GM21515 (cell line): ENCODE measurements at regions not wholly inside any gene's neighbourhood (a gene's known extent, or its start where the extent isn't known, plus 50 kb on each side); places are given as distances from the start of the nearest gene placed in this dataset.

Experiments
- ATAC-seq: cut with Tn5 transposase; IDR thresholded peaks from one replicate; pipeline ENCODE4 v1.9.1; 2021; ENCODE audit not compliant: unreplicated experiment

DNA sequence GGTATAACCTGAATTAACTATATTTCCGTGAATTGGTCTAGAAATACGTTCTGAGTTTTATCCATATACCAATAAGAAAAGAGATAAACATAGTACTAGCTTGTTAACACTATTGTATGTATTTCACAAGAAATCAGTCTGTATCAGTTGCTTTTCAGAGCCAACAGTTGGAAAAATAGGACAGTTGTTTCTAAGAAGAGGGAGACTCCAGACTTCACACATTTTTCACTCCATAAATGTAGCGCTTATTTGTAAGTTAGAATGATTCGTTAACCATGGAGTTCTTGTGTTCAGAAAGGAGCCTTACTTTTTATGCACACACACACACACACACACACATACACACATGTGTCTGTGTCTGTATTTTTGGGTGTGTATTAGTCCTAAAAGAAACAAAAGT lies 376.7 kb upstream of the SMIM31 start:
- no peak for ATAC-seq

DNA sequence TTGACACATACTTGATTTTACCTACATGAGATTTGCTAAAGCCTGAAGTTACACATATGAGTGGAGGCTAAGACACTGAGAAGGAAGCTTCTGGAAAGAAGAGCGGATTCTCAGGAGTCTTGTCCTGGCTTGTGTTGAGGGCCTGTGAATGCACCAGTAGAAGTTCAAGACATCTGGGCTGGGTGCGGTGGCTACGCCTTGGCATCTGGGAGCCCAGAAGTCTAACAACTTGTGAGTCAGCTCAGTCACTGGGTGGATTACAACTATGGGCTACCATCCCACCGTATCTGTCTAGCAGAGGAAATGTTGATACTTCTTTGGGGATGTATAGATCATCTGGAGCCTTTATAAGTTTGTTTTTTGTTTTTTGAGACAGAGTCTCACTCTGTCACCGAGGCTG lies 375.6 kb upstream of the SMIM31 start:
- ATAC-seq, result no peak

DNA sequence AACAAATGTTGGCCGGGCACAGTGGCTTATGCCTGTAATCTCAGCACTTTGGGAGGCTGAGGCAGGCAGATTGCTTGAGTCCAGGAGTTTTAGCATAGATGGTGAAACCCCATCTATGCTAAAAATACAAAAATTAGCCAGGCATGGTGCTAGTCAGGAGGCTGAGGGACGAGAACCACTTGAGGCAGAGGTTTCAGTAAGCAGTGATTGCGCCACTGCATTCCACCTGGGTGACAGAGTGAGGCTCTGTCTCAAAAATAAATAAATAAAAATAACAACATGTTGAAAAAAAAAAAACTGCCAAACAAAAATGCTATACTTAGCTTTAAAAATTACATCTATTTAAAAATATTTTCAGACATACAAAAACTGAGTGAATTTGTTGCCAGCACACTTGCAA lies 374.2 kb upstream of the SMIM31 start:
- no peak for ATAC-seq

DNA sequence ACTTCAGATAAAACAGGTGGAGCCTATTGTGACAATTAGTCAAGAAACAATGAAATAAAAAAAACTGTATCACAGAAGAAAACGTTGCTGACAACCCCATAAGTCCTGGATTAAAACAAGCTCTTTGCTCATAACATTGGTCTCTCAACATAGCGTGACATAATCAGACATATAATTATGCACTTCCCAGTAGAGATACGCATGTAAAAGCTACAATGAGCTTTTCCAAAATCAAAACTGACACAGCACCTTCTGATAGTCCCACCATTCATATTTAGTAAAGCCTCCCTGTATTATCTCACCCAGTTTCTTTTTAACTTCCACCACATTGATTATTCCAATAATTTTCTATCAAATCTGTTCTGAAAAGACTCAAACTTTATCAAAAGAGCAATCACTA lies 372.1 kb upstream of the SMIM31 start:
- ATAC-seq, result no peak

DNA sequence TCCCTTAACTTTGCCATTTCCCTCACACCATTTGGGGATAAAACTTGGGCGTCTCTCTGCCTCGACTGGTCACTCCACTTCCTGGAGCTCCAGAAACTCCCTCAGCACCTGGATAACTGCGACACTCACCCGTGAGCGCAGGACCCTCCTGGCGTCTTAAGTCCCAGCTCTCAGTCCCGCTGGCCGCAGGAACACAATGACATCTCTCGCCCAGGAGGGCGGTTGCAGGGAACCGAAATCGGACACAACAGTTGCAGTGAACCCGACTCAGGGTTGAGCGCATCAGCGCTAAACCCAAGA lies 370.9 kb upstream of the SMIM31 start:
- ATAC-seq, result no peak

DNA sequence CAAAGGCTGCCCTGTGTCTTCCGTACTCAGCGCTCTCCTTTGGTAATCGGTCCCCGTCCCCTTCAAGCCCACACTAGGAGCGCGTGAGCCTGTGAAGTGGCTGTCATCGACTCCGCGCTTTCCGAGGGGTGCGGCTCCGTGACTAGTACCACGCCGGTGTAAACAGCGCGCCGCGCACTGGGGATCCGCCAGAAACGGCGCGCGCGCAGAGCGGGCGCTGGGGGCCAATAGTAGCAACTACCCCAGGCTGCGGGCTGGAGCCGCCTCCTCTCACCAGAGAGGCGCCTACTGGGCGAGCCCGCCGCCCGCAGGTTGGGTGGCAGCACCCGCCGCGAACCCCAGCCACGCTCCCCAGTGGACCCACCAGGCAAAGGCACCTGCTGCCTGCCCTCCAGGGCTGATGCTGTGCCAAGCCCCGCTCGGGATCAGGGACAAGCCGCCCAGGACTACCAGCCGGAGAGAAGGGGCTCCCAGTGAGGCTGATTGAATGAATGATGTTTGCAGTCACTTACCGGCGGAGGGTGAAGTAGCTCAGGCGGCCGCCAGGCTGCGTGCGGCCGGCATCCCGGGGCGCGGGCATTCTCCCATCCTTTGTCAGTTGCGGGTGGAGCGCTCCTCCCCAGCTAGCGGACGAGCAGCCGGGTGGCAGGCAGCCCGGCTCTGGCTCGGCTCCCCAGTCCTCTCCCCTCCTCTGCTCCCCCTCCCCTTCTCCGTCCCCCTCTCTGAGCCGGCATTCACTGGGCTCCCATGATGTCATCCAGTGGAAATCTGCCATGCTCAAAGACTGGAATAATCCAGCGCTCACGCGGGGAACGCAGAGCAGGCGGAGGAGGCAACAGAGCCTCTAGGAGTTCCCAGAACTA lies 370.3 kb upstream of the SMIM31 start:
- ATAC-seq, result no peak

DNA sequence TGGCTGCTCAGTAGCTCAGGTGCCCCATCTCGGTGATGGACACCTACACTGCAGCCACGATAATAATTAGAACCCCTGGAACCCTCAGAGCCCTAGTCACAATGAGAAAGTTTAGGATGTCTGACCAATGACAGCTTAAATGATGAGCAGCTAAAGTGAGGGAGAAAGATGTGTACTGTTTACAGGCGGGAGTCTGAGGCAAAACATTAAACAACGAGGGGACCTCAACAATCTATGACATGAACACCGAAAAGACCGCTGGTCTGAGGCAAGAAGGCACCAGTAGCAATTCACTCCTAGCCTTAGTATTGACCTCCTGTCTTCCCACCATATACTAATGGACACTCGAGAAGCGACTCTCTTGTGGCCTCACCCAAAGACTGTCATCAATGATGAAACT lies 369.5 kb upstream of the SMIM31 start:
- ATAC-seq, result no peak

DNA sequence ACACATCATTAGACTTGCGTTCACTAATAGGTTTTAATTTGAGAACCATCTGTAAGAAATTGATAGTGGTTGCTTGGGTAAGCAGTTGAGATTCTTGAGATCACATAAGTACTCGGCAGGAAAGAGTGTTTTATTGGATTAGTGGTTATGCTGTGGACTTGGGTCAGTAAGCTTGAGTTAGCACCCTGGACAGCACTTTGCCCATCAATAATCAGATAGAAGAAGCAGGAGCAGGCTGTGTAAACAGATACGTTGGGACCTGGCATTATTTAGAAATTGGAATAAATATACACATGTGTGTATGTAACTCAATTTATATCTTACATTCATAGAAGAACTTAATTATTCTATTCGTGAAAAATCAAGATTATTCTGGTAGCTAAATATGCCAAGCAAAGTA lies 357.5 kb upstream of the SMIM31 start:
- ATAC-seq, result no peak

DNA sequence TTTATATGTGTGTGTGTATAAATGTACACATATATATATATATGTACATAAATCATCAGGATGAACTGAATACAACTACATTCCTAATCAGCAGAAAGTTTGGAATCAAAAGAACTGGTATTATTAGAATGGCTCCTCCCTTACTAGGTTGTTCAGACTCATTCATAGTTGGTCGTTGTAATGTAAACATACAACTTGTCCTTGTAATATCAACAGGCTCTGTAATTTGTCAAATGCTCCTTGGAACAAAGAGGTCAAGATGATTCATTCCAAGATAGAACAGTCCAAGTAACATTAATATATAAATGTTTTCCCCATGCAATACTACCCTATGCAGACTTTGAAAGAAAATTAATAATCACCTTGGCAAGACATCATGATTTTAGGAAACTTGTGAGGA lies 351.4 kb upstream of the SMIM31 start:
- ATAC-seq, result no peak

DNA sequence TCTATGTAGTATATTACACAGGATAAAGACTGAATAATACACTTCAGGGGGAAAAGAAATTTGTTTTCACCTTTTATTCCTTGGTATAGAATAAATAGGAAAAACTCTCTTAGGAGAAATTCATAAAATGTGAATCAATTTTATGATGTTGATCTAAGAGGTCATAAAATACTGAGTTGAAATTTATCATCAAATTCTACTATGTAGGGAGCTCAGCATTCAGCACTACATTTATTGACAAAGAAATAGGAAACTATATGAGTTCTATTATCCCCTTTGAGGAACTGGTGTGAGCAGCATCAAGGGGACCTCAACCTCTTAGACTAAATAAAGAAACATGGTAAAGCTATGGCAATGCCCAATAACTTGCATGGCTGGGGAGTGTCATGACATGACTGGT lies 348.2 kb upstream of the SMIM31 start:
- ATAC-seq, result no peak

DNA sequence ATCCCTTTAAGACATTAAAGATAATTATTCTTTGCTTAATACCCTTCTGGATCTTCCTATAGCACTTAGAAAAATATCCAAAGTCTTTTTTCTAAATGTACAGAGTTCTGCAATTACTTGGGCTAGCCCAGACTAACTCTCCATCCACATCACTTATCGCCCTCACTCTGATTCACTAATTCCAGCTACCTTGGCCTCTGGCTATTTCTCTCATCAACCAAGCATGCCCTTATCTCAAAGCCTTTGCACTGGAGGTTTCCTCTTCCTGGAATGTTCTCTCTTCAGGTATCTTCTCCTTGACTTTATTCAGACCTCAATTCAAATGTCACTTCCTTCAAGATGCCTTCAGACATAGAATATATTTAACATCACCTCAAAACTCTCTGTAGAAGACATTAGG lies 345.1 kb upstream of the SMIM31 start:
- no peak for ATAC-seq

DNA sequence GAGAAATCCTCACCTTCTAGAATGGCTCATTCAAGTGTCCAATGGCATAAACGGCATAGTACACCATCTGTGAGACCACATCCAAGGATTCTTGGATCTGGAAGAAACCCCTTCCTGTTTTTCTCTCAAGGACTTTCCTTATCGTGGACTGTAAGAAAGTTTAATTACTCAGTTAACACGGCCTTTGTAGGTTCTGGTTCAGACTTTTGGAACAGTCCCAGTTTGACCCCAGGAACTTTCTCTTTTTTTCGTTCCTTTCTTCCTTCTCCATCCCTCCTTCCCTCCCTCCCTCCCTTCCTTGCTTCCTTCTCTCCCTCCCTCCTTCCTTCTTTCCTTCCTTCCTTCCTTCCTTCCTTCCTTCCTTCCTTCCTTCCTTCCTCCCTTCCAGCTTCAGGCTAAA lies 343.5 kb upstream of the SMIM31 start:
- ATAC-seq, result no peak

DNA sequence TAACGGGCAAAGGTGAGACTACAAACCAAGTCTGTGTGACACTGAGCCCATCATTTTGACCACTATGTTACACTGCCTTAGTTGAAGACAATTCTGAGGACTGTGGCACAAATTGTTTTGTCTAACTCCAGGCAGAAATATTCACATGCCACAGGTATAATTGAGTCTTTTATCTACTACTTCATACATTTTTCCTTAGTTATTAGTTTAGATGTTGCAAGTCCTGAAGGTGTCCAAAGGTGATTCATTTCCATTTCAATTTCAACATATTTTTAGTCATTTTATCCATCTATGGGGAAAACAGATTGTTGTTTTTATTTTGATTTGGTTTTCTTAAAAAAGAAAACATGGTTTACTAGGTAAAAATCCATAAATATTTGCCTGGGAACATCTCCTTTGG lies 341.7 kb upstream of the SMIM31 start:
- no peak for ATAC-seq

DNA sequence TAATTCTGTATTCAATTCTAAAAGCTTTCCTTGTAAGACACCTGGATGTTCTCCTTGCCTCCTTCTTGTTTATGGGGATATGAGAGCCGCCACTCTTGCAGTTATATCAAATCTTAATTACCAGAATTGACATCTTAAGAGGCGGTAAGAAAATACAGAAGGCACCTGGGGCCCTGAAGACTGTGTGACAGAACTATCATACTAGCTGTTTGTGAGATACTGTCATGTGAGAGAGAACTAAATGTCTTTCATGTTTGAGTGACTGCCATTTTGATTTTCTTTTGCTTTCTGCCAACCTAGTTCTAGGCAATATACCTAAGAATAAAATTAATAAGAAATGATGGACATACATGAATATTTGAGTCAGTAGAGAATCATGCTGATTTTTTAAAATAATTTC lies 340.2 kb upstream of the SMIM31 start:
- no peak for ATAC-seq

DNA sequence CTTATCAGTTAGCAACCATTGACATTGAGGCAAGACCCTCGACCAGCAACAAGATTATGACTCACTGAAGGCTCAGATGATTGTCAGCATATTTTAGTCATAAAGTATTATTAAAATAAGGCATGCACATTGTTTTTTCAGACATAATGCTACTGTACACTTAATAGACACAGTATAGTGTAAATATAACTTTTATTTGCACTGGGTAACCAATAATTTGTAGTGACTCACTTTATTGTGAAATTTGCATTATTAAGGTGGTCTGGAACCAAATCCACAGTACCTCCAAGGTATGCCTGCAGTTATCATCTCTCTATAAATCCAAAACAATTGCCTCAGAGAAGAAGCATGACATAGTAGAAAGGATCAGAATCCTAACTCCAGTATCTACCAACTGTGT lies 330.1 kb upstream of the SMIM31 start:
- ATAC-seq, result no peak

DNA sequence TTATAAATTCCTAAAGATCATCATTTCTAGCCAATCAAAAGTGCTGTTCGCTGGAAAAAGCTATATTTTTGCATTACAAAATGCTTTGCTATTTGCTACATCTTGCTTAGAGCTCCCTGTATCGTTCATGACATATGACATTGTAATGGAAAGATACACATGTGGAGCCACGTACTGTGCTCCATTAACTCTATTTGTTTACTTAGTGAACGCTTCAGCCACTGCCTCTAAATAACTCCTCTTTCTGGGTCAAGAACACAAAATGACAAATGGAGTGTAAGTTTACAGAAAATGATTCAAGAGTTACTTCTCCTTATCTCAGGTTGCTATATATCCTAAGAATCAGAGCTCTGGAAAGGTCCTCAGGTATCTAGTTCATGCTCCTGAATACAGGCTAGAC lies 329.1 kb upstream of the SMIM31 start:
- ATAC-seq, result no peak

DNA sequence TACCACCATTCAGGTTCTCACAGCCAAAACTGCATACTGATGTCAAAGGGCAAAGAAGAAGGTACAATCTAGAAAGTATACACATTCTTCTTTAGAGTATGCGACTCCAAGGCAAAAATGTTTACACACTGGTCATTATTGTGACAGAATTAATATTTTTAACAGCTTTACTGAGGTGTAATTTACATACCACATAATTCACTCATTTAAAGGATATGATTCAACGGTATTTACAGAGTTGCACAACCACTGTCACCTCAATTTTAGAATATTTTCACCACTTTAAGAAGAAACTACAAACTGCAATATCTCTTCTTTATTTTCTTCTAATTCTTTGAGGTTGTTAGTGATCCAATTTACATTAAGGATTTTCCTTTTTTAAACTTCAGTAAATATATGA lies 325.4 kb upstream of the SMIM31 start:
- ATAC-seq, result no peak

DNA sequence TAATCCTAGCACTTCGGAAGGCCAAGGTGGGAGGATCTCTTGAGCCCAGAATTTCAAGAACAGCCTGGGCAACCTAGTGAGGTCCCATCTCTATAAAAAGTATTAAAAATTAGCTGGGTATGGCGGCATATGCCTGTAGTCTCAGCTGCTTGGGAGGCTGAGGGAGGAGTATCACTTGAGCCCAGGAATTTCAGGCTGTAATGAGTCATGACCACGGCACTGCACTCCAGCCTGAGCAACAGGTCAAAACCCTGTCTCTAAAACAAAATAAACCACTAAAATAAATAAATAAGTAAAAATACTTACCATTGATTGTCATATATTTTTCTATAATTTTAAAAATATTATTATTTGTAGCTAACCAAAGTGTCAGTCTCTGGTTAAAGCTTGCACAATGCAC lies 315.6 kb upstream of the SMIM31 start:
- no peak for ATAC-seq

DNA sequence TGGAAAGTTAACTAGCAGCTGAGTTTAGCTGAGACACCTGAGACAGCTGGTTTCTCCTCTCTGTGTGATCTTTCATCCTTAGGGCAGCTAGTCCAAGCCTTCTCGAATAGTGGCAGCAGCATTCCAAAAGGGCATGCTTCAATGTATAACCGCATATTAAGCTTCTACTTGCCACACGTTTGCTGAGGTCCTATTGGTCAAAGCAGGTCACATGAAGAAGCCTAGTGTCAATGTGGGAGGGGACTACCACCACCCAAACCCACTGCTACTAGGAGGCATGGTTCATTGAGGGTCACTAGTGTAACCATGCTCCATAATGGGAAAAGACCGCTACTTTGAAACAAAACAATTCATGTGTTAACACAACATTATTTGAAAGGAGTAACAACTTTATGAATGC lies 314.9 kb upstream of the SMIM31 start:
- ATAC-seq, result no peak

DNA sequence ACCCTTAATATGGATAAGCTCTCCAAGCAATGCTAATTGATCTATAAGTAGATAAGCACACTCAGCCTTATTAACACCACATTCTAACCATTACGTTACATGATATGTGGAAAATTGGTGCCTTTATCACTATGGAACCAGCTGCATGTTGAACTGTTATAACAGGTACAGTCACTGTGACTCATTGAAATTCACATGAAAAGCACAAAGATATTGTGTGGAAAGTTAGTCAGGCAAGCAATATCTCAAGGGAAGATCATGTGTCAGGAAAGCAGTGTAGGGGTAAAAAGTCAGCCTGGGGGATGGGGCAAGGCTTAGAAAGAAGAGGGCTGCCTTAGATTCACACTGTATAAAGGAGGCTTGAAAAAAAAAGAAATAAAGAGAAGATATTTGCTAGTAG lies 313.7 kb upstream of the SMIM31 start:
- ATAC-seq, result no peak

DNA sequence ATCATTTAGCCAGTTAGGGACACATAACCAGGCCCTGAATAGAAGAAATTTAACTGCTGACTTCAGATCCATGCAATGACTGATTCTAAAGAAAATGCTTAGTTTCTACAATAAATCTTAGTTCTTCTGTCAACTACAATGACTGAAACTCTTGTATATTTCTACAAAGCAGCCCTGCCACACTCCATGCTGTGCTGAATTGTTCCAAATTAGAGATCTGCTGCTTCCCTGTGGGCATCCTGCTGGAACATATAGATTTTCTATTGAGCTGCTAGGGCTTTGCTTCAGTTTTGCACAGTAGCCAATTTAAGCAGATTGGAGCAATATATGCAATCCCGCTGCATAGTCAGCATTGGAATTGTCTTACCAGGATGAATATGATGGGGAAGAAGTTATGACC lies 312.8 kb upstream of the SMIM31 start:
- ATAC-seq, result no peak

DNA sequence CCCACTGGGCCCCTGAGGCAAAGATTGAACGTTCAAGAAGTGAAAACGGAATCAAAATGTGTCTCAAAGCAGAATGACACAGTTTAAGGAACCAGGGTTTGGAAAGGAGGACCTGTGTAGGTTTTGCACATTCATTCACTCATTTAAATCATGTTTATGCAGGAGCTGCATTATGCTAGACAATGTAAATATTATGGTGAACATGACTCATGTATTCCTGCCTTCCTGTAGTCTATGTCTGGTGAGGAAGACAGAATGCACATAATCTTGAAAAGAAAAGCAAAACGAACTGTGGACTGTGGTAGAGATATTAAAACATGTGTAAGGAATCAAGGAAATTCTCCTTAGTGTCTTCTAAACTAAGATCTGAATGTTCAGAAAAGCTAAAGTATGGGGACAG lies 311.8 kb upstream of the SMIM31 start:
- no peak for ATAC-seq

DNA sequence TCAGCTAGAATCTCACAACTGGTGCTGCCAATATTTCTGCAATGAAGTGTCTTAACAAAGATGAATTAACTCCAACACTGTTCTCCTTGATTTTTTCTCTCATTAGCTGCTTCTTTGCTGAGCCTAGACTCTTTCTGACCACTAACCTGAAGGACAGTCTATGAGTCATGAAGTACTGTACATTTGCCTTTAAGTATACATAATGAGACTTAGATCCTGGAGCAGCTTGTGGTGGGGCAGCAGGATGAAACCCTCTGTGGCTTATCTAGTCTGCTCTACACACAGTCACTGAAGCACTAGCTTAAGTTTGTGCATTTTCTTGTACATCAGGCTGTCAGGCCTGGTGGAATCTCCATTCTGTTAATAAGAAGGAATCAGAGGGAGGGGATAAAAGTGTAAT lies 307.4 kb upstream of the SMIM31 start:
- ATAC-seq, result no peak

DNA sequence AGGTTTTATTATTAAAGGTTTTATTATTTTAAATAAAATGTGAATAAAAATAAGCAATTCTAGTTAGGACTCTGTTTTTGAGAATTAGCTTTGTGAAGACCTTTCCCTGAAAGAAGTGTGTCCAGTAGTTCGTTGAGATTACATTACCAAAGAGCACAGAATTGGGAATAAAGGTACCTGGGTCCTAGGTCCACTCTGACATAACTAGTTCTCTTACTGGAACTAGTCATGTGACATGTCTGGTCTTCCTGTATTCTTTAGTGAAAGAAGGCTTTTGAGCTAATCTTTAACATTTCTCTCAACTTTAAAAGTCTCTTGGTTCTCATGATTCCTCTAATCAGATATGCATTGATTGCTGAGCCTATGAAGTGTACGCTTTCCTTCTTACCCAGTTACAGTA lies 292.0 kb upstream of the SMIM31 start:
- ATAC-seq, result no peak
